ENCODE measurements at regions not wholly inside any gene's neighbourhood (a gene's known extent, or its start where the extent isn't known, plus 50 kb on each side); places are given as distances from the start of the nearest gene placed in this dataset.

GRCh38 chr6:168950858-168951214 lies 302.8 kb downstream of the THBS2 start:
- no peak overlapping the region for H3K9ac ChIP-seq (ENCODE audit: low read length)
- H3K27me3 ChIP-seq (replicated peaks; ENCODE audit: insufficient read depth, low read length) = no peaks in the 10 kb centered on the region
- H3K27ac ChIP-seq (ENCODE audit: low read length) = no peak overlapping the region
- DNase-seq = no peak
- no peaks in the 10 kb centered on the region for H4K20me1 ChIP-seq (ENCODE audit: insufficient read depth, low read length)
- H3K79me2 ChIP-seq (ENCODE audit: low read length) = no peaks in the 10 kb centered on the region
- H3K36me3 ChIP-seq (replicated peaks; ENCODE audit: insufficient read depth, low read length) = no peaks in the 10 kb centered on the region
- no peak overlapping the region for H2AFZ ChIP-seq (ENCODE audit: low read length)
- H3K9me2 ChIP-seq (replicated peaks; ENCODE audit: insufficient read depth, low read length) = no peaks in the 10 kb centered on the region
- H3K4me1 ChIP-seq (ENCODE audit: low read length) = no peaks in the 10 kb centered on the region
- H3K9me3 ChIP-seq (replicated peaks; ENCODE audit: insufficient read depth, low read length) = no peaks in the 10 kb centered on the region
- H3K4me3 ChIP-seq (ENCODE audit: low read length) = no peak overlapping the region
- H3K4me2 ChIP-seq (ENCODE audit: low read depth, low read length) = no peak overlapping the region
- TF ChIP-seq EZH2 (optimal IDR thresholded peaks at IDR 0.05; ENCODE audit: low read depth, low read length) = no peak
- no peak for TF ChIP-seq CTCF (IDR thresholded peaks at IDR 0.05; ENCODE audit: low read length)
- no peak for TF ChIP-seq EZH2phosphoT487 (IDR thresholded peaks at IDR 0.05; ENCODE audit: low read length)
- H3F3A ChIP-seq (ENCODE audit: insufficient read depth, low read length) = no peaks in the 10 kb centered on the region

- DNase-seq = no peak
- Histone ChIP-seq H3K36me3 (replicated peaks; ENCODE audit: insufficient read depth, low read length) (no peaks in the 10 kb centered on the region), H3K4me3 (ENCODE audit: low read length) (no peak overlapping the region), H3K27me3 (replicated peaks; ENCODE audit: insufficient read depth, low read length) (no peaks in the 10 kb centered on the region), H3K9ac (ENCODE audit: low read length) (no peak overlapping the region), H3K4me1 (ENCODE audit: low read length) (no peaks in the 10 kb centered on the region), H3K9me3 (replicated peaks; ENCODE audit: insufficient read depth, low read length) (no peaks in the 10 kb centered on the region), H2AFZ (ENCODE audit: low read length) (no peak overlapping the region), H4K20me1 (ENCODE audit: insufficient read depth, low read length) (no peaks in the 10 kb centered on the region), H3K4me2 (ENCODE audit: low read depth, low read length) (no peak overlapping the region), H3K9me2 (replicated peaks; ENCODE audit: insufficient read depth, low read length) (no peaks in the 10 kb centered on the region), H3F3A (ENCODE audit: insufficient read depth, low read length) (no peaks in the 10 kb centered on the region), H3K27ac (ENCODE audit: low read length) (no peak overlapping the region), H3K79me2 (ENCODE audit: low read length) (no peaks in the 10 kb centered on the region)
- TF ChIP-seq EZH2 (optimal IDR thresholded peaks at IDR 0.05; ENCODE audit: low read depth, low read length) (no peak), CTCF (IDR thresholded peaks at IDR 0.05; ENCODE audit: low read length) (no peak), EZH2phosphoT487 (IDR thresholded peaks at IDR 0.05; ENCODE audit: low read length) (no peak)
Measured at GRCh38 chr6:168949981-168950857, 303.4 kb downstream of the THBS2 start.

- no peak for DNase-seq
- Histone ChIP-seq H3K27me3 (replicated peaks; ENCODE audit: insufficient read depth, low read length) (no peaks in the 10 kb centered on the region), H3K4me3 (ENCODE audit: low read length) (no peak overlapping the region), H3K27ac (ENCODE audit: low read length) (no peak overlapping the region), H4K20me1 (ENCODE audit: insufficient read depth, low read length) (no peaks in the 10 kb centered on the region), H3K4me1 (ENCODE audit: low read length) (no peaks in the 10 kb centered on the region), H3K36me3 (replicated peaks; ENCODE audit: insufficient read depth, low read length) (no peaks in the 10 kb centered on the region), H3K4me2 (ENCODE audit: low read depth, low read length) (no peak overlapping the region), H3K9me2 (replicated peaks; ENCODE audit: insufficient read depth, low read length) (no peaks in the 10 kb centered on the region), H3K9me3 (replicated peaks; ENCODE audit: insufficient read depth, low read length) (no peaks in the 10 kb centered on the region), H3F3A (ENCODE audit: insufficient read depth, low read length) (no peaks in the 10 kb centered on the region), H3K9ac (ENCODE audit: low read length) (no peak overlapping the region), H2AFZ (ENCODE audit: low read length) (no peak overlapping the region), H3K79me2 (ENCODE audit: low read length) (no peaks in the 10 kb centered on the region)
- TF ChIP-seq EZH2 (optimal IDR thresholded peaks at IDR 0.05; ENCODE audit: low read depth, low read length) (no peak), CTCF (IDR thresholded peaks at IDR 0.05; ENCODE audit: low read length) (no peak), EZH2phosphoT487 (IDR thresholded peaks at IDR 0.05; ENCODE audit: low read length) (no peak)
Measured at GRCh38 chr6:168948990-168949531, 304.6 kb downstream of the THBS2 start.
